Ovary (tissue), 7 donors: ENCODE measurements at regions not wholly inside any gene's neighbourhood (a gene's known extent, or its start where the extent isn't known, plus 50 kb on each side); places are given as distances from the start of the nearest gene placed in this dataset.

Source experiments
- DNase-seq, 5 donors: peaks; one replicate each; pipeline ENCODE4 v3.0.0-alpha.2; 2019 to 2020
- H3K27ac ChIP-seq, 2 donors: fragments of 200-600 bp; one replicate each; pipeline versions ENCODE4 v1.5.1 to v1.8.0; 2019 to 2022
- H3K27me3 ChIP-seq: fragments of 200-600 bp; one replicate; pipeline ENCODE4 v1.8.0; 2022
- H3K36me3 ChIP-seq: fragments of 200-600 bp; sonication (generic); one replicate; pipeline ENCODE4 v1.5.1; 2019
- H3K4me1 ChIP-seq: one replicate; pipeline ENCODE4 v1.8.1; 2013; ENCODE audit warnings: mild to moderate bottlenecking, moderate library complexity; ENCODE audit not compliant: insufficient read depth
- H3K4me3 ChIP-seq: fragments of 200-600 bp; sonication (generic); one replicate; pipeline ENCODE4 v1.5.1; 2017
- H3K9me3 ChIP-seq, 2 donors: fragments of 200-600 bp in 1 of 2; sonication (generic) in 1 of 2; one replicate each; pipeline versions ENCODE4 v1.5.1 to v1.8.1; 2013 to 2019; ENCODE audit warnings: mild to moderate bottlenecking in 1 of 2, moderate library complexity in 1 of 2
- CTCF ChIP-seq, 3 donors: fragments of 450-650 bp in 2 of 3; fragments of 200-600 bp in 1 of 3; IDR thresholded peaks; one replicate each; pipeline versions ENCODE4 v1.5.1 to v1.8.0; 2016 to 2022; ENCODE audit warnings: antibody characterized with exemption in 3 of 3, mild to moderate bottlenecking in 1 of 3
- EP300 ChIP-seq: sonication (generic); formaldehyde crosslinking; IDR thresholded peaks from one replicate; pipeline ENCODE4 v1.6.1; 2017; ENCODE audit warnings: antibody characterized with exemption
- POLR2A ChIP-seq: fragments of 450-650 bp; IDR thresholded peaks from one replicate; pipeline ENCODE4 v1.6.1; 2017; ENCODE audit warnings: antibody characterized with exemption, mild to moderate bottlenecking, moderate library complexity
- WGBS, 3 donors: extraction: QIAGEN DNeasy Blood & Tissue Kit in 1 of 3; methylation state at CpG; one replicate each; pipeline versions ENCODE4 v1.1.5 to v1.1.7; 2013 to 2017; 5-methylcytosine and 5-hydroxymethylcytosine counted together
- intact Hi-C, 4 donors: fragments of 100-400 bp; cut with DNase I; formaldehyde crosslinking; loops; one replicate each; pipeline versions ENCODE4 v1.11.0 to v1.15.1; 2022 to 2023
- donor health status: DM: no; HTN: no; CAD: no; lungs with moderate emphysema.
- donor health status: DM: no; HTN: no; CAD: no.
- donor health status: Bipolar disorder and iron deficiency.
- donor health status: DM: no; HTN: no; CAD: no.
- donor health status: DM: yes; HTN: yes; CAD: no.

- Histone ChIP-seq H3K36me3 (no peaks in the 10 kb centered on the region), H3K4me3 (no peak overlapping the region), H3K27ac (no peak overlapping the region), H3K27me3 (no peaks in the 10 kb centered on the region), H3K9me3 (no peaks in the 10 kb centered on the region), H3K4me1 (no peaks in the 10 kb centered on the region)
- DNase-seq = no peak
- intact Hi-C loops = no loop called here
- no peak for TF ChIP-seq EP300
- no peak for TF ChIP-seq POLR2A
- TF ChIP-seq CTCF (IDR thresholded peaks at IDR 0.05) = no peak
- WGBS, 3 donors = 66 to 83% (median 76%) methylated on average over 3 of the region's 3 CpGs
Observed at GRCh38 chr17:14514973-14515372, 214.1 kb downstream of the HS3ST3B1 start.

DNA sequence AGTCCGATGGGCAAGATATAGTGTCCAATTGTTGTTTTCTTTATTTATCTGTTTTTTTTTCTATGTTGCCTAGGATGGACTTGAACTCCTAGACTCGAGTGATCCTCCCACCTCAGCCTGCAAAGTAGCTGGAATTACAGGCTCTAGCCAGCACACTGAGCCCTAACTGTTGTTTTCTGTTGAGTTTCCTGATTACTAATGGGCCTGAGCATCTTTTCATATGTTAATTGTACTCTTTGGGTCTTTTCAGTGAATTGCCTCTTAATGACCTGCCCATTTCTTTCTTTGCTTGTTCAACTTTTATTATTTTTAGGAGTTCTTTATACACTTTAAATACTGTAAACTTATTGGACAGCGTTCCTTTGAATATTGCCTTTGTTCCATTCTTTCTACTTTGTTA, 213.0 kb downstream of the HS3ST3B1 start:
- Histone ChIP-seq H3K27me3 (no peaks in the 10 kb centered on the region), H3K36me3 (no peaks in the 10 kb centered on the region), H3K9me3 (no peaks in the 10 kb centered on the region), H3K27ac (no peak overlapping the region), H3K4me1 (no peaks in the 10 kb centered on the region), H3K4me3 (no peak overlapping the region)
- TF ChIP-seq CTCF (IDR thresholded peaks at IDR 0.05) (no peak), EP300 (no peak), POLR2A (no peak)
- DNase-seq = no peak
- intact Hi-C loops = no loop called here
- WGBS, 3 donors = 55 to 64% (median 56%) methylated on average over 3 of the region's 3 CpGs

DNA sequence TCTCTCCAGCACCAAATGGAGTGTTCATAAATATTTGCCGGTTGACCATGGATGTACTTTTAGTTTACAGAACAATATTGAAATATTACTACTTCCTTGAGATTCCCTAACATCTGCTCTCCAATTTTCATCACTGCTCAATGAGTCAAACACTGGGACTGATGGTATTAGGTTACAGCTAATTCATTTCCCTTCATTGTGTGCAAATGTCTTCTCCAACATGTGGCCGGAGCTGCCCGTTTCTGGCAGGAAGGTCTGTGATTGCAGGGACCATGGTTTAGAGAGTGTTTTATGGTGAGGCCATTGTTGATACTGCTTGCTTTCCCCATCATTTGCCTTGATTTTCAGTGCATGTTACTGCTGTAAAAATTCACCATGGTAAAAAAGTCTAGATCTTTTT, 209.3 kb downstream of the HS3ST3B1 start:
- WGBS, 3 donors = 77 to 91% (median 85%) methylated on average over 3 of the region's 3 CpGs
- Histone ChIP-seq H3K9me3 (no peaks in the 10 kb centered on the region), H3K27ac (no peak overlapping the region), H3K4me1 (no peaks in the 10 kb centered on the region), H3K36me3 (no peaks in the 10 kb centered on the region), H3K27me3 (no peaks in the 10 kb centered on the region), H3K4me3 (no peak overlapping the region)
- TF ChIP-seq EP300 (no peak), POLR2A (no peak), CTCF (IDR thresholded peaks at IDR 0.05) (no peak)
- DNase-seq = no peak
- intact Hi-C loops = no loop called here

DNA sequence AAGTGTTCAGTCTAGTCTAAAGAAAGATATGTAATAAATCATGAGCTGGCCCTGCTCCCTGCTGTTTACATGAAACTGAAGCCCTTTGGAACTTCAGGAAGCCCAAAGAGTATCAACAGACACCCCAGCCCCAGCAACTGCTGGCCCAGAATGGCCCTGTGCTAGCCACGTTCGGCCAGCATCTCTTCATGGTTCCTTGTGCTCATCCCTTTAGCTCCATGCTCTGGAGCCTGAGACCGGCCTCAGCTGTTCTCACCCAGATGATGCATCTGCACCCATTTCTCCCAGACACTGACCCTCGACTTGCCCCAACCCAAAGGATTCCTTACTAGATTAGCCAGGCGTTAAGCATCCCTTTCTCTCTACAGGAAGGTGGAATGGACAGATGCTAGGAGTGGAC, 207.3 kb downstream of the HS3ST3B1 start:
- intact Hi-C loops = no loop called here
- Histone ChIP-seq H3K4me3 (no peak overlapping the region), H3K9me3 (no peaks in the 10 kb centered on the region), H3K36me3 (no peaks in the 10 kb centered on the region), H3K4me1 (no peaks in the 10 kb centered on the region), H3K27ac (no peak overlapping the region), H3K27me3 (no peaks in the 10 kb centered on the region)
- DNase-seq = no peak
- TF ChIP-seq POLR2A = no peak
- no peak for TF ChIP-seq CTCF (IDR thresholded peaks at IDR 0.05)
- no peak for TF ChIP-seq EP300
- WGBS, 3 donors = 85 to 89% (median 85%) methylated on average over 5 of the region's 5 CpGs

- H3K4me3 ChIP-seq = no peak overlapping the region
- no peaks in the 10 kb centered on the region for H3K27me3 ChIP-seq
- H3K4me1 ChIP-seq = no peaks in the 10 kb centered on the region
- no peak for DNase-seq
- no peaks in the 10 kb centered on the region for H3K36me3 ChIP-seq
- no peak overlapping the region for H3K27ac ChIP-seq
- intact Hi-C loops = no loop called here
- H3K9me3 ChIP-seq = no peaks in the 10 kb centered on the region
- 84 to 90% (median 88%) methylated on average over 5 of the region's 5 CpGs for WGBS, 3 donors
- no peak for TF ChIP-seq POLR2A
- no peak for TF ChIP-seq EP300
- no peak for TF ChIP-seq CTCF (IDR thresholded peaks at IDR 0.05)
Observed at GRCh38 chr17:14506364-14506763, 205.5 kb downstream of the HS3ST3B1 start.
